Body of pancreas (tissue), 4 donors: ENCODE measurements at regions not wholly inside any gene's neighbourhood (a gene's known extent, or its start where the extent isn't known, plus 50 kb on each side); places are given as distances from the start of the nearest gene placed in this dataset.

Experiments
- ATAC-seq: fragments of 150-250 bp; one replicate; pipeline ENCODE4 v1.9.1; 2016
- DNase-seq, 4 donors: peaks; one replicate each; pipeline ENCODE4 v3.0.0-alpha.2; 2019
- H3K27ac ChIP-seq, 4 donors: fragments of 200-600 bp; sonication (generic); 1 replicate in 3 of 4; 2 replicates in 1 of 4; pipeline versions ENCODE4 v1.5.1 to v1.6.1; 2016 to 2019; ENCODE audit warnings: mild to moderate bottlenecking in 1 of 4, mixed read lengths in 1 of 4, moderate library complexity in 1 of 4
- H3K27me3 ChIP-seq, 2 donors: fragments of 200-600 bp; sonication (generic); one replicate each; pipeline ENCODE4 v1.6.0; 2016; ENCODE audit warnings: mild to moderate bottlenecking in 1 of 2
- H3K36me3 ChIP-seq, 2 donors: fragments of 200-600 bp; sonication (generic); replicated peaks in 1 of 2; 2 replicates each; pipeline ENCODE4 v1.5.1; 2016; ENCODE audit warnings: low read depth in 2 of 2; ENCODE audit not compliant: insufficient read depth in 1 of 2
- H3K4me1 ChIP-seq: fragments of 200-600 bp; sonication (generic); one replicate; pipeline ENCODE4 v1.6.0; 2016
- H3K4me3 ChIP-seq, 2 donors: fragments of 200-600 bp; sonication (generic); 1 replicate in 1 of 2; 2 replicates in 1 of 2; pipeline ENCODE4 v1.5.1; 2016 to 2019
- H3K9me3 ChIP-seq, 3 donors: fragments of 200-600 bp; sonication (generic); 1 replicate in 2 of 3; 2 replicates in 1 of 3; pipeline ENCODE4 v1.5.1; 2016
- POLR2A ChIP-seq, 3 donors: fragments of 450-650 bp; IDR thresholded peaks; one replicate each; pipeline ENCODE4 v1.6.1; 2016; ENCODE audit warnings: antibody characterized with exemption in 3 of 3, mild to moderate bottlenecking in 2 of 3
- WGBS, 2 donors: methylation state at CpG; one replicate each; pipeline ENCODE4 v1.1.5; 2017; 5-methylcytosine and 5-hydroxymethylcytosine counted together
- intact Hi-C: fragments of 100-400 bp; cut with DNase I; formaldehyde crosslinking; loops from one replicate; pipeline ENCODE4 v1.15.1; 2023
- TF ChIP-seq, protein P1 (sequence below), 7 experiments: fragments of 450-650 bp in 4 of 7; fragments of 200-600 bp in 3 of 7; sonication (generic) in 3 of 7; IDR thresholded peaks; one replicate each; pipeline ENCODE4 v1.5.1; 2016 to 2019; ENCODE audit warnings: antibody characterized with exemption in 7 of 7

DNA sequence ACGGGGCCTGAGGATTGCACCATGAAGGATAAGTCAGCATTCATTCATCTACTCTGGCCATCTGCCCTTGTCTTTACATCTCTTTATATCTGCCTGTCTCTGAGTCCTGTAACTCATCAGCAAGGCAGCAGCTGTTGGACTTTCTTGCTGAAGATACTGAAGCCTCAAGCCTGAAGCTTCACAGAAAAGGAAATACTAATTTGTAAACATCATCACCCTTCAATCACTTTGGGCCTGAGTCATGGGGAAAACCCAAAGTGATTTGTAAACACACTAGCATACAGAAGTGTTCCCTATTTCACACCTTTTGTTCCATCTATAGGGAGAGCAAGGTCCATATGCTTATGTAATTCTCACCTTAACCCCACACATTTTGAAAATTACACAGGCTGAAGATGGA lies 928.2 kb downstream of the EPHA3 start:
- DNase-seq (no peak), ATAC-seq (no peak)
- Histone ChIP-seq H3K4me1 (no peaks in the 10 kb centered on the region), H3K4me3 (no peak overlapping the region), H3K27ac (no peak overlapping the region), H3K27me3 (no peaks in the 10 kb centered on the region), H3K36me3 (no peaks in the 10 kb centered on the region), H3K9me3 (no peaks in the 10 kb centered on the region)
- TF ChIP-seq POLR2A (IDR thresholded peaks at IDR 0.05): no peak
- TF ChIP-seq, protein P1, sequence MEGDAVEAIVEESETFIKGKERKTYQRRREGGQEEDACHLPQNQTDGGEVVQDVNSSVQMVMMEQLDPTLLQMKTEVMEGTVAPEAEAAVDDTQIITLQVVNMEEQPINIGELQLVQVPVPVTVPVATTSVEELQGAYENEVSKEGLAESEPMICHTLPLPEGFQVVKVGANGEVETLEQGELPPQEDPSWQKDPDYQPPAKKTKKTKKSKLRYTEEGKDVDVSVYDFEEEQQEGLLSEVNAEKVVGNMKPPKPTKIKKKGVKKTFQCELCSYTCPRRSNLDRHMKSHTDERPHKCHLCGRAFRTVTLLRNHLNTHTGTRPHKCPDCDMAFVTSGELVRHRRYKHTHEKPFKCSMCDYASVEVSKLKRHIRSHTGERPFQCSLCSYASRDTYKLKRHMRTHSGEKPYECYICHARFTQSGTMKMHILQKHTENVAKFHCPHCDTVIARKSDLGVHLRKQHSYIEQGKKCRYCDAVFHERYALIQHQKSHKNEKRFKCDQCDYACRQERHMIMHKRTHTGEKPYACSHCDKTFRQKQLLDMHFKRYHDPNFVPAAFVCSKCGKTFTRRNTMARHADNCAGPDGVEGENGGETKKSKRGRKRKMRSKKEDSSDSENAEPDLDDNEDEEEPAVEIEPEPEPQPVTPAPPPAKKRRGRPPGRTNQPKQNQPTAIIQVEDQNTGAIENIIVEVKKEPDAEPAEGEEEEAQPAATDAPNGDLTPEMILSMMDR (IDR thresholded peaks at IDR 0.05): no peak
- intact Hi-C loops: no loop called here
- 40% methylated on average over 1 of the region's 1 CpG for WGBS, 2 donors

DNA sequence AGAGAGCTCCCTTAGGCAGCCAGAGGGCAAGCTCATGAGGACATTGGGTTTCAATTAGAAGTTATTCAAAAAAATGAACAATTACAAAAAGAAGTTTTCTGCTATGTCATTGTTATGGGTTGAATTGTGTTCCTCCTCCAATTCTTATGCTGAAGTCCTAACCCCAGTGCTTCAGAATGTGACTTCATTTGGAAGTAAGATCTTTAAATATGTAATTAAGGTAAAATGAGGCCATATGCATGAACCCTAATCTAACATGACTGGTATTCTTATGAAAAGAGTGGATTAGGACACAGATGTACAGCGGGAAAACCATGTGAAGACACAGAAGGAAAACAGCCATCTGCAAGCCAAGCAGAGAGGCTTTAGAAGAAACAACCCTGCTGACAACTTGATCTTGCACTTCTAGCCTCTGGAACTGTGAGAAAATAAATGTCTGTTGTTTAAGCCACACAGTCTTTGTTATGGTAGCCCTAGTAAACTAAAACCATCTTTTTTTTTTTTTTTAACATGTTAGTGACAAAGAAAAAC lies 929.6 kb downstream of the EPHA3 start:
- intact Hi-C loops: no loop called here

DNA sequence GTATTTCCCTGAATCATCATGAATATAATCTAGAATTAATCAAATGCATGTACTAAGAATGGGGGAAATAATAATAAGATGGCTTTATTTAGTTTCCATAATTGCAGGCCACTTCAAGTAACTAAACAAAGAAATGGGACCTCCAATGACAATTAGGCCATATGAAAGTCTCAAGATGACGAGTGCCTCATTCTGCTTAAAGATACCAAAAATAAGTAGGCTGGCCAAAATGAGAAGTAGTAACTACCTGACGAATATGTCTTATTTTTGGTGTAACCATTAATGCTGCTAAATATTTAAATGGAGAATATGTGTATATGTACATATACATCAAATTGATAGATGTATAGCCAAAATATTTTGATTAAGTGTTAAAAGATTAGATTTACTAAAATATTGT lies 932.6 kb downstream of the EPHA3 start:
- intact Hi-C loops: no loop called here
- Histone ChIP-seq H3K4me3 (no peak overlapping the region), H3K9me3 (no peaks in the 10 kb centered on the region), H3K27me3 (no peaks in the 10 kb centered on the region), H3K4me1 (no peaks in the 10 kb centered on the region), H3K27ac (no peak overlapping the region), H3K36me3 (no peaks in the 10 kb centered on the region)
- WGBS, 2 donors: 45 to 56% methylated on average over 2 of the region's 2 CpGs
- ATAC-seq: no peak
- TF ChIP-seq, protein P1 (IDR thresholded peaks at IDR 0.05): no peak
- no peak for TF ChIP-seq POLR2A (IDR thresholded peaks at IDR 0.05)
- no peak for DNase-seq

More for the DNA sequence above, 929.6 kb downstream of the EPHA3 start:
- no peak for TF ChIP-seq POLR2A (IDR thresholded peaks at IDR 0.05)
- TF ChIP-seq, protein P1 (IDR thresholded peaks at IDR 0.05): no peak
- Histone ChIP-seq H3K4me3 (no peak overlapping the region), H3K4me1 (no peaks in the 10 kb centered on the region), H3K36me3 (no peaks in the 10 kb centered on the region), H3K27me3 (no peaks in the 10 kb centered on the region), H3K27ac (no peak overlapping the region), H3K9me3 (no peaks in the 10 kb centered on the region)
- WGBS, 2 donors: 46 to 47% methylated on average over 1 of the region's 1 CpG
- DNase-seq (no peak), ATAC-seq (no peak)

DNA sequence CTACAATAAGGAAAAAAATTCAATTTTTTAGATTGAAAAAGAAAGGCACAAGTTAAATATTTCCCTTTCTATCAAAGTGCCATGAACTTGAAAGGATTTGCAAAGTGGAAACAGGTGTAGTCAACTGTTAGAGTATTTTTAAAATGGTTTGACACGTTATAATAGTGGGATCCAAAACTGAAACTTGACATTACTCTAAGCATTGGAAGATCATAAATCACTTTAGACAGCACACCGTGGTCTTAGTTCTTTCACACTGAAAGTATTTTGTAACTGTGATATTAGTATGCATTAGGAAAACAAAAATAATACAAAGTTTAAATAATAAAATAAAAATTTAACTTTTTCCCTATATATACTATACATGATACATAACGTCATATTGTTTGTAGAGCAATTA lies 933.1 kb downstream of the EPHA3 start:
- Histone ChIP-seq H3K4me3 (no peak overlapping the region), H3K36me3 (no peaks in the 10 kb centered on the region), H3K27ac (no peak overlapping the region), H3K27me3 (no peaks in the 10 kb centered on the region), H3K4me1 (no peaks in the 10 kb centered on the region), H3K9me3 (no peaks in the 10 kb centered on the region)
- ATAC-seq (no peak), DNase-seq (no peak)
- no peak for TF ChIP-seq POLR2A (IDR thresholded peaks at IDR 0.05)
- TF ChIP-seq, protein P1 (IDR thresholded peaks at IDR 0.05): no peak
- 26 to 36% methylated on average over 3 of the region's 3 CpGs for WGBS, 2 donors
- intact Hi-C loops: no loop called here

DNA sequence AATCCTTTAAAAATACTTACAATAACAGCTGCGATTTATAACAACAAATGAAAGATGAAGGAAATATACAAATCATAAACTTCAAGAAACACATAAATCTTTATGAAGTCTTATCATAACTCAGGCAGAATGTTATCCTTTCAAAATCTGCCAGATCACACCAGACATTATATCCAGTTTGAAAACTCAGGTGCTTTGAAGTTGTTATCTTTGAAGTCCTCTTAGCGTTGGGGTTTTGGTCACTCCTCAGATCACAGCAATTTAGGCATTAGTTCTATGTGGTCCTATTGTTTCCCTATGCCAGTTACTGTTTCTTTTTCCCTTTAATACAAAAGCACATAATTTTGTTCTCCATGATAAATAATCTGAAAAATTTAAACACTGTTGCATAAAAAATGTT lies 934.6 kb downstream of the EPHA3 start:
- DNase-seq (no peak), ATAC-seq (no peak)
- Histone ChIP-seq H3K4me1 (no peaks in the 10 kb centered on the region), H3K36me3 (no peaks in the 10 kb centered on the region), H3K4me3 (no peak overlapping the region), H3K27ac (no peak overlapping the region), H3K27me3 (no peaks in the 10 kb centered on the region), H3K9me3 (no peaks in the 10 kb centered on the region)
- TF ChIP-seq, protein P1 (IDR thresholded peaks at IDR 0.05): no peak
- no peak for TF ChIP-seq POLR2A (IDR thresholded peaks at IDR 0.05)
- 43% methylated on average over 2 of the region's 2 CpGs for WGBS, 2 donors
- intact Hi-C loops: no loop called here
